ENCODE measurements at regions not wholly inside any gene's neighbourhood (a gene's known extent, or its start where the extent isn't known, plus 50 kb on each side); places are given as distances from the start of the nearest gene placed in this dataset.

DNA sequence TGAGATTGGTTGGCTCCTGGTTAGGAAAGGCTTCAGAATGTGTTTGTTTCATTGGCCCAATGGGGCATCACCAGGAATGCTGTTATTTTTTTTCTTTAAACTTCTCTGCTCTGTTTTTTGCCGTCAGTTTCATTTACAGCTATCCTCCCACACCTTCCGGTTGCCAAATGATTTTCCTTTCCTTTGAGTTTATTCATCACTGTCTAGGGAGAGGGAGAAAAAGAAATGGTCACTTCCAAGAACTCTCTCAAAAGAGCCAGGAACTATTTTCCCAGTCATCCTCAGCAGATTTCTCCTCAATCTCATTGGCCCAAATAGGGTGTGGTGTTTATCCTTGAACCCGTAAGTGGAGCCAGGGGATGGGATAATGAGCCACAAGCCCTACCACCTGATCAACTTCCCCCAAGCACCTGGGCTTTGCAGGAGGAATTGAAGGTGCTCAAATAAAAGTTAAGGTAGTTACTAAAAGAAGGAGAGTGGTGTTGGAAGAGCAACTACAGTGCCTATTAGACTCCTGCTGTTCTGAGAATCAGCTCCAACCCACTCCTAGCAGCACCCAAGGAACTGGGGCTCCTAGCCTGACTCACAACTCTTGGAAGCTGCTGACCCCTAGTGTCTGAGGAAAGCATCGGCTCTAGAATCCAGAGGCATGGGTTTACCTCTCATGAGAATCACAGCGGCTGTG is 183.8 kb upstream of the IL12A start:
- peak; percentile 17 for DNase-seq

DNA sequence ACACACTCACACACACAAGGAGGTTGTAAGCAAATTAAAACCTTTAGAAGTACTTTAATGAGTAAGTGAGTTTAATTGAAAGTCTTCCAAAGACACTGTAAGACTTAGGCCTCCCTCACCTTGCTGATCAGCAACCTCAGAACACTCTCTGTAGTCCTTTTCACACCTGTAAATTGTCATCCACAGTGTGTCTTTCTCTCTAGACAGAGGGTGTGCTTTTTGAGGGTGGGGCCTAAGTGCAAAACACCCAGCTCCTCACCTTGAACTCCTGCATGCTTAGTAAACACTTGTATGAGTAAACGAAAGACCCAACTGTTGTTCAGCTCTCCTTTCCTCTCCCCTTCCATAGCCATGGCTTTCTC is 183.2 kb upstream of the IL12A start:
- DNase-seq, result no peak

DNA sequence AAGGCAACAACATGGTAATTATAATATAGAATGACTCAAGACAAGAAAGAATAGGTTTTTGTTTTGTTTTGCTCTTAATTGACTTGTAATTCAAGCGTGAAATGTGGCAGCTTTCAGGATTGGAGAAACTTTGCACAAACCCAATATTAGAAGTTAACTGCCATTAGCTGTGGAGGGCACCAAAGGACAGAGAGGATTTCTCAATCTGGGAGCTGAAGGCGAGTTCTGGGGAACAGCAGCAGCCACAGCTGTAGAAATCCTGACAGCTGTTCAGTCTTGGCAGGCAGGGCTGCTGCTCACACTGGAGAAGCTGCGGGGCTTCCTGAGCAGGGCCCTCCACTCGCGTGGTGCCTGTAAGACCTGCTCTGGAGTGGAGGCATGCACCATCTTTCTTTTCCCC is 182.2 kb upstream of the IL12A start:
- no peak for DNase-seq

DNA sequence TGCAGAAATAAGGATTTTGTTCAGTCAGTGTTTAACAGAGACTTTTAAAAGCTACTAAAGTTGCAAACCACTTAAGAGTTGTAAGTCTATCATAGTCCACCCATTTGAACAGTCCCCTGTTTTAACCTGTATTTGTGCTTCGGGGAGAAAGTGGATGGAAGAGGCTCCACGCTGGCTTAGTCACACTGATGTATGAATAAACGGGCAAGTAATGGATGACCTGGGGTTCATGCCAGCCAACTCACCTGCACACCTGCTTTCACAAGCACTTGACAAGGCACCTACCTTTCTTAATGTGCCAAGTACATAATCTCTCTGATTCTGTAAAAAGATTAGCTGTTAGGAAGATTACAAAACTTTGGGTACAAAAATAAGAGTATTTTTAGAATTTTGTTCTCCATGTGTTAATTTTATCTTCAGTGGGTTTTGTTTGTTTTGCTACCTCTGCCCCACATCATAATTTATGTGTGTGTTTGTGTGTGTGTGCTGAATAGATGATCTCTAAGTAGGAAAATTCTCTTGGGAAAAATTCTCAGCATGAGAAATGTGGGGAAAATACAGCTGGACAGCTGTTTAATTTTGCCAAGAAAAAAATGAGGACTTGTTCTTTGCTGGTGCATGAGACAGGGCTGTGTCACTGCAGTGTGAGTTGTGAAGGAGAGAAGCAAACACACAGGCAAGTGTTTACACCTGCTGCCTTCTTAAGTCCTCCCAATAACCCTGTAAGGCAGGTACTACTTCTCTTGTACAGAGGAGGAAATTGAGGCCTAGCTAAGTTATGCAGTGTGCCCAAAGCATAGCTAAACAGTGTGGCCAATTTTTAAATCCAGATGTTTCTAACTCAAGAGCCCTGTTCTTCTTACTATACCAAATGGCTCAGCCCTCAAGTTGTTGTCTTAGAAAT is 181.2 kb upstream of the IL12A start:
- no peak for DNase-seq

DNA sequence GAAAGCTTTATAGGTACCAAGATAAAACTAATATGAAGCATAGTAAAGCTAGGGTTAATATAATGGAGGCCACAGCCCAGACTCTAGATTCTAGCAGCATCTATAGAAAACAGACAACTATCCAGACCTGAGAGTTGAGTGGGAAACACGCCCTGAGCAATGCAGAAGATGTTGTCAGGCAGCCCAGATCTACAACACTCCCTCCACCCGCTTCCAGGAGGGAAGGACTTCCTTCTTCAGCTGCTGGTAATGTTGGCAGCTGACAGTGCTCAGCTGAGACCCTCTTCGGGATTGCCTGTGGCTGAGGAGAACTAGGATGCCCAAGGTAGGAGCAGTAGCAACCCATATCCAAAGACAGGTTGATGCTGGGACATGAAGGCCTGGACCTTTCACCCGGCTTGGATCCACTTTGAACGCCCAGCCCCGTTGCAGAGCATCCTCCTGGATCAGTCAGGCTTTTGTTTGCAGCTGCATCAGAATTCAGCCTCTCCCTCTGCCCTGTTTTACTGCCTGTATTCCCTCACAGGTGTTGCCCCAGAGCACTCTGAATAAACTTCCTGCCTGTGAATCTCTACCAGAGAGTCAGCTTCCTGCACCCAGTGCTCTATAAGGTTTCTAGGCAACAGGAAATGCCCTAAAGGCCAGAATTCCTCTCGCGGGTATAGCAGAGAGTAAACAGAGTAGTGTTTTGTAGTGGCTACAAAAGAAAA is 174.7 kb upstream of the IL12A start:
- no peak for DNase-seq

DNA sequence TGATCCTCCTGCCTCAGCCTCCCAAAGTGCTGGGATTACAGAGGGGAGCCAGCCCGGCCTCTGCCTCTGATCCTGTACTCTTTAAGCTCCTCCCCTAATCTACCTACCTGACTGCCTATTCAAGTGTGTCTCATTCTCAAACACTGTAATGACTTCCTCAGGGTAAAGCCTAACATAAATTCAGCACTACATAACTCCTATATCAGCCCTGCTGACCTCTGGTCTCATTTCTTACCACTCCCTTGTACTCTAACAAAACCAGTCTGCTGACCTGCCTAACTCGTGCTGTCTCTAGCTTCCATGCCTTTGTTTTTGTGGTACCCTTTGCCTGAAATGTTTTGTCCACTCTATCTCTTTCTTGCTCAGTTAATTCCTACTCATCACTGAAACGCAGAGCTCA is 172.1 kb upstream of the IL12A start:
- no peak for DNase-seq

DNA sequence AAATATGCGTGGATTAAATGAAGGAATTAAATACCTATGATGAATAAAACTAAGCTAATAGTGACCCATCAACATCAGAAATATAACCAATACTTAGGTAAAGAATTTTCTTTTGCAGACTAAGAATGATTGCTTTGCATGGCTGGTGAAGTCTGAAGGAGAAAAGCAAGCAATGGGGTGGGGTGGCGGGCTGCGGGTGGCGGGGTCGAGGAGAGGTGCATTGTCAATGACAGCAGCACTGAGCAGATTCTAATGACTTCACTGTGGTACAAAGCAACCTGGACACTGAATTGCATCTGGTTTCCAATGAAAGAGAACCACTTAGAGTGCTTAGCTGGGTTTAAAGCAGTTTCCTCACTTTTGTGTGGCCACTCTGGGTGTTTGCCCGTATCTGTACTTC is 171.5 kb upstream of the IL12A start:
- no peak for DNase-seq

DNA sequence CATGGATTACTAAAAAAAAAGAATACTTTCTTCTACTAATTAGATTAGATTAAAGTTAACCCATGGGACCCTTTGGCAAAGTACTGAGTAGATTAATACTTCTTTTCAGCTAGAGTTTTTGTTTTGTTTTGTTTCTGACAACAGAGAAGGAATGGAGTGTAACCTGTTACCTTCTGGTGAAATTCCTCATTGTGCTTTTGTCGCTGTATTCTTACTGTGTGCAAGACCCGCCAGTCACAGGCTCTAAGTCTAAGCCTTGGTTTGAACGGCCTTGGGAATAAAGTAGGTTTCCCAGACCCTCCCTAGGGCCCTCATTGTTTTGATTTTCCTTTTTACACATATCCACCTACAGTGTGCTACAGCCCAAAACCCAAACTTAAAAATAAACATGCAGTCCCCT is 171.1 kb upstream of the IL12A start:
- DNase-seq, result no peak

DNA sequence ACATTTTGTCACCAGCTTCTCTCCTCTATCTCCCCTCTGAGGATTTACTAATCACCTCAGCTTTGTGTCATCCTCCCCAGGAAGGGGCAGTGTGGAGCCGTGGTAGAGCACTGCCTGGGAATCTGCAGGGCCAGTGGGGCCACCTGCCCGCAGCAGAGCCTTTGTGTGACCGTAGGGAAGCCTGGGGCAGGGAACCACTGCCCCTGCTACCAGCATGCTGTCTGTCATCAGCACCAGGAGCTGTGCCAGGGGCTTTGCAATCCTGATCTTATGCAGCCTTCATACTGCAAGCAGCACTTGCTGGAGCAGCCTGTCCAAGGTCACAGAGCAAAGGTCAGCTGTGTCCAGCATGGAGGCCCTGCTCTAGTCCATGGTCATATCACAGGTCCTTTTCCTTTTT is 170.2 kb upstream of the IL12A start:
- DNase-seq, result no peak

DNA sequence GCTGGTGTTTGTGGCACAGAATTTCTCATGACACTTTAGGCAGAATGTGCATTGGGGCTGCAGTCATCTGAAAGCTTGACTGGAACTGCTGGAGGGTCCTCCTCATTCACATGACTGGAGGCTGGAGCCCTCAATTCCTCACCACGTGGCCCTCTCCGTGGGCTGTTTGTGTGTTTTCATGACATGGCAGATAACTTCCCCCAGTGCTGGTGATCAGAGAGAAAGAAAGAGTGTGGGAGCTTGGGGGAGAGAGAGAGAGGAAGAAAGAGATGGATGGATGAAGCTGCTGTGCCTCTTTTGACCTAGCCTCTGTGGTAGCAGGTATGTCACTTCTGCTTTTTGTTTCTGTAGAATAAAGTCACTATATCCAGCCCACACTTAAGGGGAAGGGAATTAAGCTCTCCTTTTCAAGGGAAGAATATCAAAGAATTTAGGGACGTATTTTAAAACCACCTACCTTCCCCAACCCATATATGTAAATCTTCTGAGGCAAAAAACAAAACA is 169.6 kb upstream of the IL12A start:
- no peak for DNase-seq

DNA sequence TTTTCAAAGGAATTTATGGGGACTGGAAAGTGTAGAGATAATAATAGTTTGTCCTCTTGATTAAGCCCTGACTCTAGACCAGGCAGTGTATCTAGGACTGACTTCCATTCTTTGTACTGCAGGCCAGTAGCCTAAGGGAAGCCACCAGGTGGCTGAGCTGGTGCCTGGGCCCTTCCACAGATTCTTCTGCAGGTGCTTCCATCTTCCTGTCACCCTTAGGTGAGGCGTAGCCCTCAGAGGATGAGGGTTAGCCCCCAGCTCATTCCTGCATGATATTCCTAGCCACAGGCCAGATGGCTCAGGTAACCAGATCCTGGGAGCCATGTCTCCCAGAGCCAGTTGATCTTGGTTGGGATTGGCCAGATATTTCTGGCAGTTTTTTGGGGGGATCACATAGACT is 169.0 kb upstream of the IL12A start:
- no peak for DNase-seq

DNA sequence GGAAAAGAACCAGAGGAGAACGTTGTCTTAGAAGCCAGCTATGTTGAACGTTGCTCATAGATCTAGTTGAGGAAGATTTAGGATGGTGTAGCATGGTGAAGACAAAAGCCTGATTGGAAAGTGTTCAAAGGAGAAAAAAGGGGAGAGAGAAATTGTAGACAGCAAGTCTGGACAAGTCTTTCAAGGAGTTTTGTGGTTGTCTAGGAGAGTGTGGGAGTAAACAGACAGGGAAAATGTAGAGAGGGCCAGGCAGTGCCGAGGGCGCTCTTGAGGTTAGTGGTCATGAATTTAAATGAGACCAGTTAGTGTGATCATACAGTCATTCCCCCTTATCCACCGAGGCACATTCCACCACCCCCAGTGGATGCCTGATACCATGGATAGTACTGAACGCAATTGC is 167.5 kb upstream of the IL12A start:
- no peak for DNase-seq

DNA sequence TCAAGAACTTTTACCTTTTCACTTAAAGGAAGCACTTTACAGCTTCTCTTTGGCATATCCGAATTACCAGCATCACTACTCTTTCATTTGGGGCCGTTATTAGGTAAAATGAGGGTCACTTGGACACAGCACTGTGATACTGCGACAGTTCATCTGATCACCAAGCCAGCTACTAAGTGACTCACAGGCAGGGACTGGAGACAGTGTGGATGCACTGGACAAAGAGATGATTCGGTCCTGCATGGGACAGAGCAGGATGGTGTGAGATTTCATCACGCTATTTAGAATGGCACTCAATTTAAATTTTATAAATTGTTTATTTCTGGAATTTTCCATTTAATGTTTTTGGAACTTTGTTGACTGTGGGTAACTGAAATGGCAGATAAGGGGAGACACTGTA is 166.9 kb upstream of the IL12A start:
- DNase-seq, result no peak

DNA sequence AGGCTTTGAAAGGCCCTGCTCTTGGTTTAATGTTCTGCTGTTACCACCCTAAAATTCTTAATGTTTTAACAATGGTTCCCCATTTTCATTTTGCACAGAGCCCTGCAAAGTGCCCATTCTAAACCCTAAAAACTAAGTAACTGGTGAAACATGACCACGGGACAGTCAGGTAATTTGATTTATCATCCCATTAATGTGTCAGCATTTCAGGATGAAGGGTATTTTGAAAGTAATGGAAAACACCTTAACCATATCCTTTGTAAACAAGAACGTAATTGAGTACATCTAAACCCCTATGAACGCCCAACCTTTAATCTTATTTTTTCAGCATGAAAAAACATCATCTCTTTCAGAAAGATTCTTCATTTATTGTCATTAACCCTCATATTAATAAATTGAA is 164.9 kb upstream of the IL12A start:
- DNase-seq, result no peak

DNA sequence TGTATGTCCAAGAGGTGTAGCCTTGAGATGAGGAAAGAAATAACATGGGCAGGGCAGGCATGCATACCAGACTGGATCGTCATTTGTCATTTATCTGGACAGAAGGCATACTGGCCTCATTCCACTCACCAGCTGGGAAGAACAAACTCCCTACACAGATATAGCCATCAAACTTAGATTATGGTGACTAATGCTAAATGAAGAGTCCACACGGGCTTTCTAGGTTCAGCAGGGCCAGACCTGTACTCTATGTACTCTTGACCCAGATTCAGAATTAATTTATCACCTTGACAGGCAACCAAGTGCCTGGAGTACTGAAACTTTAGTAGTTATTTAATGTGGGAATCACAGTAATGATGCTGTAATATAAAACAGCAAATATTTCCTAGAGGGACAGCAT is 164.3 kb upstream of the IL12A start:
- no peak for DNase-seq

DNA sequence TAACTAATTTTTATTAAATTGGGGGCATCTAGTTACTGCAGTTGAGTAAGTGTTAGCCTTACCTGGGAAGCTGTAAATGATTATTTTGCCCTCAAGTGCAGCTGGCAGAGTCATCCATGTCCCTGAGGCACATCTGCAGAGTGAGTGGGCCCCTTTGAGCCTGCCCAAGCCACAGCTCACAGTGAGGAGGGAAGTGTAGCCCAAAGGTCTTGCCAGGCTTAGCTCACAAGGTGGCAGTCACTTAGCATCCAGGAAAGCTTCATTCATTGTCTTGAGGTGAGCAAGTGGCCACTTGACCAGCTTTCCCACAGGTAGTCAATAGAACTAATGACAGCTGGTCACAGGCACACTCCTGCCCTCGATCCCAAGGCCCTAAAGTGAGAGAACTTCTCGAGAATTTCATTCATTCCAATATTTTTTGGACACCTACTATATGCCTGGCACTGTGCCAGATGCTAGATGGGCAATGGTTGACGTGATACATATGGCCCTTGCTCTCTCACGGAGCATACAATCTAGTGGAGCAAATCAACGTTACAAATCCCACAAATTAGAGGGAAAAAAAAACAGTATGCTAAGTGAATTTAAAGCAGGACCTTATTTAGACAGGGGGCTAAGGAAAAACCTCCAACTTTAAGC is 163.3 kb upstream of the IL12A start:
- no peak for DNase-seq

DNA sequence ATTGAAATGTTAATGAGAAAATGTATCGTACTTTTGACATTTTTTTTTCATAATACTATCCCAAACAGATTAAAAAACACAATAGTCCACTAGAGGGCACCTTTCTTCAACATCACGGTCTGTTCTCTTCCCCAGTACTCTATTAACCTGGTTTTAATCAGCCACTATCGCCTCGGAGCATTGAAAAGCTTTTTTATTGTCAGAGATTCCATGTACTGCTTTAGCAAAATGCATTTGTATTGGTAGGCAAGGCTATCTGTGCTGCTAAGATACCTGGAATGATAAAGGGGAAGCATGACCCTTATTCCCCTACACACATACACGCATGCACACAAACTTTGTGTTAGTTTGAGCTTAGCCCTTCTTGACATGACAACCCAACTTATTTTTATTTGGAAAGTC is 160.1 kb upstream of the IL12A start:
- DNase-seq, result no peak

DNA sequence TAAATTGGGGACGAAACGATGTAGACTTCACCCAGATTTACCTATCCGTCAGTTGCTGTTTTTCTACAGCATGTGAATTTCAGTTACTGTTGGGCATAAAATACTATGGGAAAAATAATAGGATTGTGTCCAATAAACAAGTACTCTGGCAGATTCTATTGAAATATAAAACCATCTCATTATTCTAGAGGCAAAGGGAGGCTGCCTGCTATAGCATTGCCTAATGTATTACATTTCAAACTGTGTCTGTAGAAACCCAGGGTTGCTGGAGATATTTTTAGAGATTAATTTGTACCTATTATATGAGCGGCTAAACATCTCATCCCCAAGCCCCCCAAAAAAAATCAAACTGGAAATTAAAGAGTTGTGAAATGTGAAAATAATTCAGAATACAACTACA is 159.6 kb upstream of the IL12A start:
- no peak for DNase-seq

DNA sequence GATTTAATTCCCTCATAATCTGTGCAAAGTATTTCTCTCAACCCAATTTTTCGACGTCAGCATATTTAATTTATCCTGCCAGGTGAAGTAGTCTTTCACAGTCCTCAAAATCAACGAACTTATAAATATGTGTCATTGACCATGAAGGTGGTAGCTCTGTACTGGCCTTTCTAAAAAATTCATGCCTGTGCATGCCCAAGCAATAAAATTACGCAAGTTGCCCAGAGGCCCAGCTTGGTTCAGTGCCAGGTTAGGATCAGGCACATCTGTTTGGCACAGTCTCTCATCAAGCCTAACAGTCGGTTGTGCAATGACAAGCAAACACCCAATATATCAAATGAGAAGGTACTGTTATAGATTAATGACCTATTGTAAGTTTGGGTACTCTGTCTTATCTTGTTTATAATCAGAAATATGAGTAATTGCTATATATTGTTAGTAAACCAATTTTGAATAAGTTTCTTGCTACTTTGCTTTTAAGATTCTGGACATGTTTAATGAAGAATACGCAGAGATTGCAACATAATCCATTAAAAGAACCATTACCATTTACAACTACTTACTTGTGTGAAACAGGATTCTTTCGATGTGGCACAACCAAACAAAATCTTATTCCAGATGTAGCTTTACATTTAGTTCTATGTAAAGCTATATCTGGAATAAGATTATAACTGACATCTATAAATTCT is 159.0 kb upstream of the IL12A start:
- DNase-seq, result no peak

DNA sequence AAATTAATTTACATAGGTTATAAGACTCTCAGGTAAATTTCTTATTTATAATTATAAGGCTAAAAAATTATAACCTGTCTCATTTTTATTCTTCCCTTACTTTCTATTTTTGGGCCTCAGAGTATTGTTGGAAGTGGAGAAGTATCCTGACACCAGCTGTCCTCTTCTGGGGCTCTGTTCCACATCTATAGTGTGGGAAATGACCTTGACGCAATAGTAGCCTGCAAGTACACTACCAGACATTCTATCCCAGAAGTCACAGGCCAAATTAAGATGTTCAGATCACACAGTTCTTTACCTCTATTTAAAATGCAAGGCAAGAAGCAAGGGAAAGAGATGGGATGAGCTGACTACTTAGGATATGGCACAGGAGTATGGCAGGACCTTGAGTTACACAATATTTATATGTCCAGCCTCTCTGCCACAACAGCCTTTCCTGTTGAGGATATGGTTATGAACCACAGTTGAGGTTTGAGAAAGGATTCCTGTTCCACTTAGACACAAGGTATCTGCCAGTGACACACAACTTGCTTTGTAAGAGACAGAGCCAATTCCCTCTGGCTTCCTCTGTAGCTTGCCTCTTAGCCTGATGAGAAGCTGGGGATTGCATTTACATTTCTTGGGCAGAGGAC is 158.0 kb upstream of the IL12A start:
- DNase-seq, result no peak

DNA sequence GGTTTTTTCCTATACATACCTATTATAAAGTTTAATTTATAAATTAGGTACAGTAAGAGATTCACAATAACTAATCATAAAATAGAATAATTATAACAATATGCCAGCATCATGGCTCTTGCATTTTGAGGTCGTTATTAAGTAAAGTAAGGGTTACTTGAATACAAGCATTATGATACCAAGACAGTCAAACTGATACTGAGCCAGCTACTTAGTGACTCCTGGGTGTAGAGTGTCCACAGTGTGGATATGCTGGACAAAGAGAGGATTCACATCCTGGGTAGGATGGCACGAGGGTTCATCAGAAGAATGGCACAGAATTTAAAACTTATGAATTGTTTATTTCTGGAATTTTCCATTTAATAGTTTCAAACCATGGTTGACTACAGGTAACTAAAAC is 157.2 kb upstream of the IL12A start:
- no peak for DNase-seq

DNA sequence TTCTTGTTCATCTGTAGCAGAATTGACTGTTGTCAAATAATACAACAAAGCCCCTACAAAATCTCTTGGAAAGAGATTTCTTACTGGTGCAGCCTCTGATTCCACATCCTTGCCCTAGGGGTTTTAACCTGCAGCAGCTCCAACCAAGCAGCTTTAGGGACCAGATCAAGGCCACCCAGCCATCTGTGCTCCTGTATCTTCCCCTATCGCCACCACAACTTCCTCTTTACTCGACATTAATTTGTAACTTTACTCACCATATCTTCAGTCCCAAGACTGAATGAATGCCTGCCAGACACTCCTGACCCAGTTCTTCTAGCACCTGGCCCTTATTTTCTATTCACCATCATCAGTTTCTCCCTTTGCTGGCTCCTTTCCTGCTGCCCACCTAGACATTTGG is 156.6 kb upstream of the IL12A start:
- no peak for DNase-seq
